SK-N-SH treated with all-trans-retinoic acid at 6 μM for 48 hours (cell line): ENCODE measurements at regions not wholly inside any gene's neighbourhood (a gene's known extent, or its start where the extent isn't known, plus 50 kb on each side); places are given as distances from the start of the nearest gene placed in this dataset.

Source experiments
- ATAC-seq: fragments of 200-7000 bp; cut with Tn5 transposase; 3 replicates; pipeline ENCODE4 v1.9.1; 2020; ENCODE audit warnings: mild to moderate bottlenecking, moderate library complexity
- ARNTL ChIP-seq: fragments of 450-650 bp; formaldehyde crosslinking; IDR thresholded peaks from 2 replicates; pipeline ENCODE4 v1.5.0; 2020; ENCODE audit warnings: low read depth, mild to moderate bottlenecking, moderate library complexity, borderline replicate concordance
- BACH2 ChIP-seq: fragments of 250-450 bp; sonication (Bioruptor Pico); IDR thresholded peaks from 2 replicates; pipeline ENCODE4 v1.9.0; 2021; ENCODE audit warnings: mild to moderate bottlenecking, borderline replicate concordance
- CREB5 ChIP-seq: fragments of 250-450 bp; sonication (Bioruptor Pico); IDR thresholded peaks from 2 replicates; pipeline ENCODE4 v1.5.1; 2020; ENCODE audit warnings: low read depth, mild to moderate bottlenecking, moderate library complexity
- CSDC2 ChIP-seq: fragments of 250-450 bp; sonication (Bioruptor Pico); IDR thresholded peaks from 2 replicates; pipeline ENCODE4 v1.5.0; 2020; ENCODE audit warnings: mild to moderate bottlenecking, moderate library complexity
- CSRNP3 ChIP-seq: fragments of 250-450 bp; sonication (Bioruptor Pico); IDR thresholded peaks from 2 replicates; pipeline ENCODE4 v1.5.1; 2021; ENCODE audit warnings: mild to moderate bottlenecking, moderate library complexity
- ESRRG ChIP-seq: fragments of 250-450 bp; sonication (Bioruptor Pico); IDR thresholded peaks from 2 replicates; pipeline ENCODE4 v1.6.1; 2021; ENCODE audit warnings: mild to moderate bottlenecking
- ISL1 ChIP-seq: fragments of 250-450 bp; sonication (Bioruptor Pico); IDR thresholded peaks from 2 replicates; pipeline ENCODE4 v2.1.2; 2022; ENCODE audit warnings: mild to moderate bottlenecking, moderate library complexity
- OSR1 ChIP-seq: fragments of 250-450 bp; sonication (Bioruptor Pico); IDR thresholded peaks from 2 replicates; pipeline ENCODE4 v1.8.0; 2022; ENCODE audit warnings: moderate library complexity, mild to moderate bottlenecking, inconsistent platforms
- PATZ1 ChIP-seq: fragments of 250-450 bp; sonication (Bioruptor Pico); IDR thresholded peaks from 2 replicates; pipeline ENCODE4 v1.8.0; 2020; ENCODE audit warnings: mild to moderate bottlenecking, moderate library complexity, borderline replicate concordance
- POU6F1 ChIP-seq: fragments of 250-450 bp; sonication (Bioruptor Pico); IDR thresholded peaks from 2 replicates; pipeline ENCODE4 v1.8.0; 2021; ENCODE audit warnings: low read depth, mild to moderate bottlenecking, moderate library complexity, borderline replicate concordance
- PPARA ChIP-seq: fragments of 250-450 bp; sonication (Bioruptor Pico); IDR thresholded peaks from 2 replicates; pipeline ENCODE4 v1.5.0; 2020; ENCODE audit warnings: mild to moderate bottlenecking, borderline replicate concordance
- RARB ChIP-seq: fragments of 250-450 bp; sonication (Bioruptor Pico); IDR thresholded peaks from 2 replicates; pipeline ENCODE4 v1.8.0; 2021; ENCODE audit warnings: mild to moderate bottlenecking, moderate library complexity
- SNAI2 ChIP-seq: fragments of 250-450 bp; sonication (Bioruptor Pico); IDR thresholded peaks from 2 replicates; pipeline ENCODE4 v1.5.0; 2020; ENCODE audit warnings: mild to moderate bottlenecking, moderate library complexity
- TCF4 ChIP-seq: fragments of 250-450 bp; sonication (Bioruptor Pico); IDR thresholded peaks from 2 replicates; pipeline ENCODE4 v1.8.0; 2021; ENCODE audit warnings: mild to moderate bottlenecking, moderate library complexity, borderline replicate concordance
- TOX ChIP-seq: fragments of 250-450 bp; sonication (Bioruptor Pico); IDR thresholded peaks from 2 replicates; pipeline ENCODE4 v1.8.0; 2021; ENCODE audit warnings: mild to moderate bottlenecking, moderate library complexity, borderline replicate concordance
- TSHZ2 ChIP-seq: fragments of 250-450 bp; sonication (Bioruptor Pico); IDR thresholded peaks from 2 replicates; pipeline ENCODE4 v1.5.0; 2020; ENCODE audit warnings: mild to moderate bottlenecking, moderate library complexity
- ZFP3 ChIP-seq: fragments of 250-450 bp; sonication (Bioruptor Pico); IDR thresholded peaks from 2 replicates; pipeline ENCODE4 v1.5.0; 2020; ENCODE audit warnings: mild to moderate bottlenecking, moderate library complexity
- ZFP30 ChIP-seq: fragments of 450-650 bp; formaldehyde crosslinking; IDR thresholded peaks from 2 replicates; pipeline ENCODE4 v1.5.0; 2022; ENCODE audit warnings: mild to moderate bottlenecking, moderate library complexity
- ZNF565 ChIP-seq: fragments of 450-650 bp; formaldehyde crosslinking; conservative IDR thresholded peaks from 2 replicates; pipeline ENCODE4 v1.5.0; 2020; ENCODE audit warnings: low read depth, mild to moderate bottlenecking, moderate library complexity
- ZNF70 ChIP-seq: fragments of 450-650 bp; formaldehyde crosslinking; IDR thresholded peaks from 2 replicates; pipeline ENCODE4 v1.5.0; 2020; ENCODE audit warnings: mild to moderate bottlenecking, moderate library complexity

GRCh38 chr4:72820107-72820506, 249.4 kb downstream of the COX18 start:
- no peak for ATAC-seq
- no peak for TF ChIP-seq ZFP3
- no peak for TF ChIP-seq ZNF70 (CRISPR knock-in tag)
- TF ChIP-seq ISL1: no peak
- TF ChIP-seq BACH2 (CRISPR knock-in tag): no peak
- TF ChIP-seq PPARA (CRISPR knock-in tag): no peak
- TF ChIP-seq TSHZ2 (CRISPR knock-in tag): no peak
- TF ChIP-seq ARNTL: no peak
- TF ChIP-seq ZFP30 (CRISPR knock-in tag): no peak
- no peak for TF ChIP-seq TCF4 (CRISPR knock-in tag)
- no peak for TF ChIP-seq PATZ1 (CRISPR knock-in tag)
- no peak for TF ChIP-seq CREB5 (CRISPR knock-in tag)
- TF ChIP-seq, all 23 proteins: peak for 0

GRCh38 chr4:72817012-72817411, 248.0 kb upstream of the ADAMTS3 start:
- no peak for TF ChIP-seq CSRNP3 (CRISPR knock-in tag)
- TF ChIP-seq ZNF565 (CRISPR knock-in tag): no peak
- no peak for TF ChIP-seq CSDC2 (CRISPR knock-in tag)
- TF ChIP-seq RARB (CRISPR knock-in tag): no peak
- TF ChIP-seq OSR1: no peak
- no peak for TF ChIP-seq ZNF70 (CRISPR knock-in tag)
- no peak for TF ChIP-seq ISL1
- no peak for TF ChIP-seq ZFP30 (CRISPR knock-in tag)
- TF ChIP-seq PATZ1 (CRISPR knock-in tag): no peak
- no peak for TF ChIP-seq POU6F1 (CRISPR knock-in tag)
- TF ChIP-seq PPARA (CRISPR knock-in tag): no peak
- TF ChIP-seq SNAI2 (CRISPR knock-in tag): no peak
- no peak for TF ChIP-seq ZFP3
- TF ChIP-seq TOX (CRISPR knock-in tag): no peak
- TF ChIP-seq ESRRG (CRISPR knock-in tag): no peak
- no peak for TF ChIP-seq BACH2 (CRISPR knock-in tag)
- ATAC-seq: peak; percentile 35; the same call in 1 of the 3 replicates
